ENCODE measurements at regions not wholly inside any gene's neighbourhood (a gene's known extent, or its start where the extent isn't known, plus 50 kb on each side); places are given as distances from the start of the nearest gene placed in this dataset.

DNA sequence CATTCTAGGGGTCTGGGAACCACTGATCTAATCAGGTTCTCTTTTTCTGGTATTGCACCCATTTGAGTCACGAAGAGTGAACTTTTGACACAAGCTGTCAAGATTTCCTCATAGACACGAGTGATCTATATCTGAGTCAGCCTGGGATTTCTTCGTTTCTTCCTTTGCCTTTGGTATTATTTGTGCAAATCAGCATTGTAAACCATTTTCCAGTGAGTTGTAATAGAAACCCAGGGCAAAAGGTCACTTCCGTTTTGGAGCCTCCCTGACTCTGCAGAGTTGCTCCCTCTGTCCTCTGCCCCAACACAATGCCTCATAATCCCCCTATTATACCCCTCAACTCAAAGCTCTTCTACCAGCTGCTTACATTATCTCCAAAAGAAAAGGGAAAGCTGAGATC is 615.1 kb downstream of the EFNB2 start:
- DNase-seq (ENCODE audit: low spot score): peak; percentile 96

DNA sequence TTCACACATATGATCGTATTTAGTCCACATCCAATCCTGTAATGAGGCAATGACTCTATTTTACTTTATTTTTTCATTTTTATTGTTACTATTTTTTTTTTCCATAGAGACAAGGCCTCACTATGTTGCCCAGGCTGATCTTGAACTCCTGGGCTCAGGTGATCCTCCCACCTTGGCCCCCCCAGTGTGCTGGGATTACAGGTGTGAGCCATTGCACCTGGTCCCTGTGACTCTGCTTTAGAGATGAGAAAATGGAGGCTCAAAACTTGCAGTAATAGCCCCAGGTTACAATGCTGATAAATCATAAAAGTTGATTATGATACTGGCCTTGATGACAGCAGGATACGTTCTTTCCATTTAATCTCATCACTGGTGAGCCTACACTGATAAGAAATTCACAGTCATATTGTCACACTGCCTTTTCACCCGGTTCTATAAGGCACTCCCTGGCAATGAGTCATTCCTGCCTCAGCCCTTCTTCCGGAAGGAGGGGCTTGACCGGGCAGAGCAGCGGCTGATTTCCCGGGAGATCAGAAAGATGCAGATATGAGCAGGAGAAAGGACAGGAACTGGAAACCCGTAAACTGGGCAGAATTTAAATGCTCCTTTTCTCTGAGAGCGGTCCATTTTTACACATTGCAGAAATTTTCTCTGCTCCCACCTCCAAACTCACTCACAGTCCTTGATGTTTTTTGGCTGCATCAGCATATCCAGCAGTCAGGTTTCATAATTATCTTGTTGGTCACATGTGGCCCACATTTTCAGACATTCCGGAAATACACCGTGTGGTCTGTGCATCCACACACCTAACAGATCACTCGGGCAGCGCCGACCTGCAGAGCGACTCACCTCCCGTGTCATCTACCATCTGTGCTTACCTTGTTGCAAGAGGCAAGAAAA is 616.4 kb downstream of the EFNB2 start:
- DNase-seq (ENCODE audit: low spot score): peak; percentile 98

DNA sequence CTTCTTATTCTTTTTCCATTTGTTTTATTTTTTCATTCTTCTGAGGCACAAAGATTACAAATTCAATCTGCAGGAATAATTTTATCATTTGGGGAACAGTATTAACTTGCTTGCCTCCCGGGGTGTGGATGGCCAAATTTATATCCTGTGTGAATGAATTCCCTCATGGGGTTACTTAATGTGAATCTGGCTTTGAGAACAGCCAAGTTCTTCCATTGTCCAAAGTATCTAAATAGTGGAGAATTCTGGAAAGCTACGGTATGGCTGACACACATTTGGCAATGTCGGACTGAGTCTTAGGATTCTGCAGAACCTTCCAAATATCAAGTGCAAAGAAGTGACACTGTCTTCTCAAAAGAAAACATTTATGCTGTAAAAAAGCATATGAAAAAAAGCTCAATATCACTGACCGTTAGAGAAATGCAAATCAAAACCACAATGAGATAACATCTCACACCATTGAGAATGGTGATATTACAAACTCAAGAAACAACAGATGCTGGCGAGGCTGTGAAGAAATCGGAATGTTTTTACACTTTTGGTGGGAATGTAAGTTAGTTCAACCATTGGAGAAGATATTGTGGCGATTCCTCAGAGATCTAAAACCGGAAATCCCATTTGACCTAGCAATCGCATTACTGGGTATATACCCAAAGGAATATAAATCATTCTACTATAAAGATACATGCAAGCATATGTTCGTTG is 620.2 kb downstream of the EFNB2 start:
- DNase-seq (ENCODE audit: low spot score): no peak

DNA sequence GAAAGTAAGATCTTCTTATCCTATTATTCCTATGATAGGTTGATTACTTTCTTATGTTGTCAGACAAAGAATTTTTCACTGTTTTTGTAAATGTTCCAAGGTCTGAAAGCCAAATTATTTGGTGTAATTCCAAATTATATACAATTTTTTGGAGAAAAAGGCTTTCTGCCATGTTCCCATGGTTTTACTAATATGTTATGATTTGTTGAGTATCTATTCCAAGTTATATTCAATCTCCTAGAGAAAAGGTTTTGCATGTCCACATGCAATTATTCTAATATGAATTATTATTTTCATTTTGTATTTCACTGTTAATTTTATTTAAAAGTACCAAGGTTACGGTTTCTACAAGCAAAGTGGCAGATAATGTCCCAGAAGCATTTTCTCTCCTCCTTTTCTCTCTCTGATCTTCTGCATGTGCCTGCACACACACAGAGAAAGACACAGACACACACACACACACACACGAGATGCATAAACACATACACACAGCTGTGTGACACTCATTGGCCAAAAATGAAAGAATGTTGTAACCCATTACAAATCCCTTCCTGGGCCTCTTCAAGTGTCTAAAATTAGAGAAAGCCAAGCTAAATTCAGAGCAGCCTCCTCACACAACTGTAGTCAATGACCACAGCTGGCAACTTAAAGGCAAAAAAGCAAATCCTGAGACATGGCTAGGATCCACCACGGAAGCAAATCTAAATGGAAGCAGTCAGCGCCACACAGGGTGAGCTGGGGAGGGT is 621.0 kb downstream of the EFNB2 start:
- peak; percentile 82 for DNase-seq (ENCODE audit: low spot score)

DNA sequence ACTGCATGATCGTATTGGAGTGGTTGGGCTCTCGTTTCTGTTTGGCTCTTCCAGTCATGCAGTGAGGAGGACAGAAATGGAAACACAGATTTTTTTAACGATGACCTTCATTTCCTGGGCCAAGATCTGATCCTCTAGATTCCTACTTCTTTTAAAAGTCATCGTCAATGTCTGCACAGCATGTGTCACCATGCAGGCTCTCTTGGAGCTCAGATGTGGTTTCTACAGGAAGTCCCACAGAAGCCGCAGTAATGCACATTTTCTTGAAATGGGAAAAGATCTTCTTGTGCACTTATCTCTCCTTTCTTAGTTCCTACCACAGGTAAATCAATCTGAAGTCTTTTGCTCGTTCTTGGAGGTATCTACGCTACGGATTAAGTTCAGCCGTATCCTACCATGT is 626.9 kb downstream of the EFNB2 start:
- DNase-seq (ENCODE audit: low spot score): no peak

DNA sequence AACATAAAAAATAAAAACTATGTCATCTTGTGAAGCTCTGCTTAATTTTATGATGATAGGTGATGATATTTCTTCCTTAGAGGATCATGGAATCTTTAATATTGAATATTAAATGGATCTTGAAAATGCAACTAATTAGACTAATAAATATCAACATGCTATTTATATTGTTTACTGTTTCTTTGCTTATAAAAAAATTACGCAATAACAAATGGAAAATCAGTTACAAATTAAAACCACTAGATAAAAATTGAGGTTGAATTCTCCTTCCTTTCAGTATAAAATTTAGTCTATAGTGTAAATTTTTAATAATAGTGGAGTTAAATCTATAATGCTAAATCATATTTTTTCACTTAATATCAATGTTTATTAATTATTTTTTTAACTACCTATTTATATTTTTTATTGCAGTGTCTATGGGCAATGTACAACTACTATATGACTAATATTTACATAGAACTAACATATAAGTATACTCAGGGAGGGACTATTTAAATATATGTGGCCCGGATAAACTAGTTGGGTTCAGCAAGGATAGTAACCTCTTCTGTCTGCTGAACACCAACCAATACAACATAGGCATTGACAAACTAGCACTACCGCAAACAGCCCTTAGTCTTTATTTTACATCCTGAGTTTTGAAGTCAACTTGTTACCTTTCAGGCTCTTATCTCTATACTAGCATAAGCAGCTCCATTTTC is 628.0 kb downstream of the EFNB2 start:
- DNase-seq (ENCODE audit: low spot score): no peak

DNA sequence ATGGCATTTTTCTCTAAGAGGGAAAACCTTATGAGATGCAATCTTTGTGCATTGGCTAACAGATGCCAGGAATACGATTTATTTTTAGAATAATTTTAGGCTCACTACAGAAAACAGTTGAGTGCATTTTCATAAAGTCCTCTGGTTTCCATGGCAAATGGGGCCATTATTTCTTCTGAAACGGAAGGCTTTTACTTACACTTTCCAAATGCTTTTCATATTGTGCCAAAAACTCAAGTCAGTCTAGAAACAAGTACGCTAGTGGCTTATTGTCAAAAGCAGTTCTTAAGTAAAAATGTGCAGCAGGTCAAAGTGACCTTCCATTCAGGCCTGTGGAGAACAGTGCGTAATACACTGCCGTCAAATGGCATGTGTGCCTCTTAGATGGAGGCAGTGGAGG is 628.7 kb downstream of the EFNB2 start:
- no peak for DNase-seq (ENCODE audit: low spot score)

DNA sequence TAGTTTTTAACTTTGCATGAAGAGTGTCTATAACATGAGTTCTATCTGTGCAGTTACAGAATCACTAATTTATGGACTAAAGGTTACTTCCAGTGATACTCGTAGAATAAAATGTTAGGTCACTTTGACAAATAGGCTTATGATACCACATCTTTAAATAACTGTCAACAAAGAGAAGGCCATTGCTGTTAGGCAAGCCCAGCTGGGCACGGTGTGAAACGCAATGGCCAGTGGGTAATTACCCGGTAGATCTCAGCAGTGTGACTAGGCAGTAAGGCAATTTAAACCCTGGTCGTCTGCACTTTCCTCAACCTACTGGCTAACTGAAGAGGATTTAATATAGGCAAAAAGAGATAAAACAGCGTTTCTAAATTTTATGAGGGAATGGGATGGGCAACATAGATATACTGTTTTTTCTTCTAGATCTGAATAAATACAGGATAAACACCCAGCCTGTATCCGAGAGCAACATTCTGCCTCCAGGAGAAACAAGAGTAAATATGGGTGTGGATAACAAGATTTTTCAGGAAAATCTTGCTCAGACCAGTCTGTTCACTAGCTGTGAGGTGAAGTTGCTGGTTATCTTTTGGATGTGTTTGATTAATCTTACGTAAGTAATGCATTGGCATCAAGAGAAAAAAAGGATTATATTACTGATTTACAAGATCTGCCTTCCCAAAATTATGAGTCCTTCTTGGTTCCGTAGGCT is 631.3 kb downstream of the EFNB2 start:
- DNase-seq (ENCODE audit: low spot score): no peak

DNA sequence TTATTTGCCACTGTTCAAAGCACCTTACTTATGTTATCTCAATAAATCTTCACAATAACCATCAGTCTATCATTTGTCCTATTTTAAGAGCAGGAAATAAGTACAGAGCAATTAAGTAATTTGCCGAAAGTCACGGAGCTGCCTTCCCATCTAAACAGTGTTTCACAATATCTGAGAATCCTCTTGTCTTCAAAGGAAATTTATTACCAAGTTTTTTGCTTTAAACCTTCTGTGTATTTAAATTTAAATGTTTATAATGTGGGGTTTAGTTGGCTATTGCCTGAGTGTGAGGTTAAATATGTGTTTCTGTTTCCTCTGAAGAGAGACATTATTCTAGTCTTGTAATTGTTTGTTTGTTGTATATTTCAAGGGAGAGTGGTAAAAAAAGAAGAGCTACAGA is 633.1 kb downstream of the EFNB2 start:
- DNase-seq (ENCODE audit: low spot score): no peak

DNA sequence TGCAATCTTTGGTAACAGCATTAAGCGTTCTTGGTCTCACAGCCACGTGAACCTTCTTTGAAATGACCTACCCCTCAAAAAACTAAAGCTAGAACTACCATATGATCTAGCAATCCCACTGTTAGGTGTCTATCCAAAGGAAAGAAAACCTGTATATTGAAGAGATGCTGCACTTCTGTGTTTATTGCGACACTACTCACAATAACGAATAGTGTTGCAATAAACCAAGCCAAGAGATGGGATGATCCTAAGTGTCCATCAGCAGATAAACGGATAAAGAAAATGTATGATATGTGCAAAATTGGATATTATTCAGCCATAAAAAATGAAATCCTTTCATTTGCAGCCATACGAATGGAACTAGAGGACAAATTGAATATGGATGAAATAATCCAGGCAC is 637.9 kb downstream of the EFNB2 start:
- no peak for DNase-seq (ENCODE audit: low spot score)

DNA sequence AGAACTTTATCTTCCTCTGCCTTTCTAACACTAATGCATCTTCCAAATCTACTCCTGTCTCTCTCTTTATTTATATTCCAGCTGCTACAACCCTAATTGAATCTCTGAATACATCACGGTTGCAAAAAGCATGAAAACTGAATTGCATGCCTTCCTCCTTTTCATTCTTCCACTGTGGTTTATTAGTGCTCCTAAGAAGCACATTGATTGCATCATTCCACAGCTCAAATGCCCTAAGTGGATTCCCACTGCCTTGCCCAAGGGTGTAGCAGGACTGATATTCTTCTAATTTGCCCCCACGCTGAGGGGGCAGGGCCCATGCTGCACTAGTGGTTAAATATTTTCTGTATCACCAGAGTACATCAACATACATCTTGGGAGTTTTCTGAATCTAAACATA is 640.8 kb downstream of the EFNB2 start:
- no peak for DNase-seq (ENCODE audit: low spot score)

DNA sequence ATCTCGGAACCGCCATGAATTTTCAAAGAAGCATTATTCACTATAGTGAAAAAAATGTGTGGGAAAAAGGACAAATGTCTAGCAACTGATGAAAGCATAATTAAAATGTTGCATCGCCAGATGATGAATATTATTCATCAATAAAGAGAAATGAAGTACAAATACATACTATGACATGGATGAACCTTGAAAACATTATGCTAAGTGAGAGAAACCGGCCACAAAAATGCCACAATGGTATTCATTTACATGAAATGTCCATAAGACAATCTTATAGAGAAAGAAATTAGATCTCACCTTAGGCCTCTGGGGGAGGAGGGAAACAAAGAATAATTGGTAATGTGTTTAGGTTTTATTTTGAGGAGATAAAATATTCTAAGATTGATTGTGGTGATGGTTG is 645.0 kb downstream of the EFNB2 start:
- DNase-seq (ENCODE audit: low spot score): no peak

DNA sequence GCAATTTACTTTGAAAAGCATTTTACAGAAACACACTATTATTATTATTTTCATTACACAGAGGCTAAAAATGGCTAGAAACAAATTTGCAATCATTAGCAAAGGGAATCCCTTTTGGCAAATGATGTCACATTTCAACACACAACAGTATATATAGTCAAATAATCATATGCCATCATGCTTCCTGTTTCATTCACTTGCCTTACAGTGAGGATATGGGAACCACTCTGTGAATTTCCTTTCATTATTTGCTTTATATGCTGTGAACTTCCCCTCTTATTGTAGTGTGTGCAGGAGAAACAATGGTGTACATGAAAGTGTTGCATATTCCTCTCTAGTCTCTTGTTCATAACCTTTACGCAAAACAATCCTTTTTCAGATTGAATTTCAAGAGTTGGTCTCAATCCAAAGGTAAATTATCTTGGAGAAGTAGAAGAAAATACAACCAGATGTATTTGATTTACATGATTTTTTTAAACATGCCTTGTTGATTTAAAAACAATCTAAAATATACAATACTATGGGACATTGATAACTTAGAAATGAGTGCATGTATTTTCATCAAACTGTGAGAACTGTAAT is 657.3 kb downstream of the EFNB2 start:
- no peak for DNase-seq (ENCODE audit: low spot score)

DNA sequence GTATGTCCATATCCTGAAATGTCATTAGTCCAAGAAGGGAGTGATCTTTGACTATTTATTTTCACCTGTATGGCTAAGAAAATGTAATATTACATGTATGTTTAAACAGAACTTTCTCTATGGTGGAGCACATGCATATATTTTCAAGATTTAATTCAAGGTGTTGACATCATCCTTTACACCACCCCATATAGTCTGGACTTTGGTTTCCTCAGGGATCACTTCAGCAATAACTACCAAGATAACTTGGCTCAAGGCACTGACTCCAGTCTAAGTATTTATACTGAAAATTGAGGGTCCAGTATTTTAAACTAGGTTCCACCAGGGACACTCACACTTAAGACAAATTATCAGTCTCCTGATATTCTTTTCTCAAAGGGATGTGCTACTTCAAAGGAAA is 660.6 kb downstream of the EFNB2 start:
- no peak for DNase-seq (ENCODE audit: low spot score)

DNA sequence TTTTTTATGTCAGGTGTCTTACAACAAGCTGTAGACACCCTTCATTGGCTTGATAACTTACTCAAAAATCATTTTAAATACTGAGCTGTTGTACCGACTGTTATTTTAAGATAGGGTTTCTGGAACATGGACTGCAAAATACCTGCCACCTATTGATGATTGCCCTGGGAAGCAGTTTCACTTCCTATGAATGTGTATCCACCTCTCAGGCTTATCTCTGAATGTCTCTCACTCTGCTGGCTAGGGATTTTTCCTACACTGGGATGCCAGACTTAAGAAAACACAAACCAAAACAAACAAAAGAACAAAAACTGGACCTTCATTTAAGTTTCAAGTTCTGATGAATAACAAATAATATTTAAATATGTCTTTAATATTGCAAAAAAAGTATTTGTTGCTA is 663.7 kb downstream of the EFNB2 start:
- DNase-seq (ENCODE audit: low spot score): no peak

DNA sequence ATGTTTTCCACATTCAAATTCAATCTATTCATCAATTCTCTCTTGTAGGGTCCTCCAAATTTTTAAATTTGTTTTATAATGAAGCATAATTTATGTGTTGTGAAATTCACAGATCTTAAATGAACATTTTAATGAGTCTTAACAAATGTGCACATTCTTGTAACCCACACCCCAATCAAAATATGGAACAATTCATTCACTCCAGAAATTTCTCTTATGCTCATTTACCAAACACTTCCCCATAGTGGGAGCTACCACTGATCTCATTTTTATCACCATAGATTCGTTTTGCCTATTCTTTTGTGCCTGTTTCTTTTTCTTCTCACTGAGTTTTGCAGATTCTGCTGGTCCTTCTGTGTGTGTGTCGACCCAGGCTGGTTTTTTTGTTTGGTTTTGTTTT is 664.1 kb downstream of the EFNB2 start:
- no peak for DNase-seq (ENCODE audit: low spot score)

DNA sequence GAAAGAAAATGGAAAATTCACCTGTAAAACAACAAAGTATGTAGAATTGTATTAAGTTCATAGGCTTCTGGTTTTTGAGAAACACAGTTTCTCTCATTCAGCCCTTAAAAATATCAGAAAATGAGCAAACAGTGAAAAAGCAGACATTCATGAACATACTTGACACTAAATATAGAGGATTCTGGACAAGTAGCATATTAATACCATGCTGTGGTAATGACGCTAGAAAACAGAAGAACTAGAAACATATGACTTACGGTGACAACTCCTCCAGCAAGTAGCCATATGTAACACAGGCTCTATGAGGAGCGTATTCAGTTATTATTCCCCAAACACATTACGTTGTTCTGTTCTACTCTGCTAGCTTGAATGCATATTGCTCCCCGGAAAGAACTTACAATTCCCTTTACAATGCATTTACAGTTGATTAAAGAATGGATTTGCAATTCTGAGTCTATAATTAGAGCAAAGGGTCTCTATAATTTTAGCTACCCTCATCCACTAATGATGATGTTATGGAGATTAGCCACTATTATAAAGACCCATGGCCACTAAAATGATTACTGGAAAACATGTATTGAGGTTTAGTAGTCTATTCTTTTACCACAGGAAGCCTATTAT is 672.1 kb downstream of the EFNB2 start:
- DNase-seq (ENCODE audit: low spot score): no peak

DNA sequence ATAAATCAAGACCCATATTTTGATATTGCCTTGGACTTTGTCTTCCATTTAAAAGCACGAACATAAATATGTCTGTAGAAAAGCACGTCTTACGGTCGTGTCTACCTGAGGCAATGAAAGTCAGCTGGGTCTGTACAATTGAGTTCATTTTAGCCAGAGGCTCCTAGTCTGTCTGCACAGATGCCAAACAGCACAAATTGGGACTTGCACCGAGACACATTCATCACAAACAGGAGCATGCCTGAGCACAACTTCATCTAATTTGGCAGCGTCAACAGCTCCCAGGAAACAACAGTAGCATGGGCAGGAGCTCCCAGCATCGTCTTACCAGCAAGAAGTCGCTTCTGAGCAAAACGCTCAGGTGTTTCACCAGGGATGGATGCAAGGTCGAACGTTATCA is 687.0 kb downstream of the EFNB2 start:
- DNase-seq (ENCODE audit: low spot score): no peak

DNA sequence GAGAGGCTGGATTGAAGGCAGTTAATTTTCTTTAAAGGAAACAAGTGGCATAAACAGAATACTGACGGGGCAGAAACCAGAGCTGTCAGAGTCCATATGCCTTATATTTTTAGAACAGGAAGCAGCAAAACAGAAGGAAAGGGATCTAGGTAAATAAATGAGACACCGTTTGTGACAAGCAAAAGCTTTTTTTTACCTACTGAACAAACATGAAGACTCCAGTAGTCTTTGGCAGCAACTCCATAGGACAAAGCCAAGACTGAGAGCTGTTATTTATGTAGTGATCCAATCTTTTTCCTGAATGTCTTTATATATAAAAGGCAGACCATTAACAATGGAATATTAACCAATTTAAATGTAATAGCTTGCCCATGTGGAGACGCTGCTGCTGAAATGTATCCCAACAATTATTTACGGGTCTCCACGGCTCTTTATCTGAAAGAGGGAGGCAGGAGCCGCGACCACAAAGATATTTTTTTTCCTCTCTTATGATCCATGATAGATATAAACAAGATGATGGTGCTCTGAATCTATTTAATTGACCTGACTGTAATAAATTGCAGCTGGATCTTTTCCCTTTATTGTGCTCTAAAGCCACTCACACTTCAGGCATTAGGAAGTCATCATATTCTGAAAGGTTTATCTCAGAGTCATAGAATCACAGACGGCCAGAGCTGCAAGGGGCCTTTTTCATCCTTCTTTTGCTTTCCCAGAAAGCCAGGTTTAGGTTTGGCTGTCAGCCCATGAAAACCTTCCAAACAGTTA is 687.8 kb downstream of the EFNB2 start:
- DNase-seq (ENCODE audit: low spot score): no peak

DNA sequence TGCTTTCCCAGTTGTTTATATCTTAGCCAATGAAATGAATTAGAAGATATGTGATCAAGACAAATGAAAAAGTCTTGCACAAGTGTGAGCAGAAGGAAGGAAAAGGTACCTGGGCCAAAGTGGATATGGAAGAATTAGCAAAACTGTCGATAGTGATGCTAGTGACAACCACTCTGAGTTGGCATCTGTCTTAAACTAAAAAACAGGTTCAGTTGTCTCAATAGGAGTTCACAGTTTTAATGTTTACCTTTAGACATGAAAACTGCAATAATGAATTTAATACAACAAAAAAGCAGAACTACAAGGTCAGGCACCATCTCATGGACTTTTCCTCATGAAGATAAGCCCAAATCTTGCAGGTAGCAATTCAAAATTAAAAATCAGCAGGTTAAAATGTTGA is 688.5 kb downstream of the EFNB2 start:
- no peak for DNase-seq (ENCODE audit: low spot score)
